HEK293 (cell line): ENCODE measurements at regions not wholly inside any gene's neighbourhood (a gene's known extent, or its start where the extent isn't known, plus 50 kb on each side); places are given as distances from the start of the nearest gene placed in this dataset.
"Not testable (repeated sequence)": the region's sequence is repeated elsewhere in the genome, so short reads cannot be mapped to it uniquely, and the experiment has no call there.

Experiments used
- CTCF ChIA-PET: fragments of 350-600 bp; formaldehyde crosslinking; extraction: SDS; loops from one replicate; lab custom pipeline; 2021; ENCODE audit warnings: antibody characterized with exemption; lab: Yijun Ruan, JAX
- POLR2A ChIA-PET: fragments of 300-600 bp; formaldehyde crosslinking; extraction: SDS; loops from one replicate; lab custom pipeline; 2020; ENCODE audit warnings: antibody characterized with exemption, inconsistent platforms; lab: Yijun Ruan, JAX
- H3K27ac ChIP-seq: fragments of 200-500 bp; sonication (Bioruptor generic); 2 replicates; pipeline ENCODE4 v1.5.1; 2014; ENCODE audit warnings: low read depth, low read length, control low read depth, inconsistent platforms; ENCODE audit errors: extremely low read depth
- H3K36me3 ChIP-seq, 2 experiments: fragments of 200-500 bp in 1 of 2; sonication (Bioruptor generic) in 1 of 2; 1 replicate in 1 of 2; 2 replicates in 1 of 2; pipeline ENCODE4 v1.5.1; 2014 to 2017; ENCODE audit warnings: inconsistent platforms in 2 of 2, low read length in 2 of 2; ENCODE audit not compliant: control insufficient read depth in 2 of 2, insufficient read depth in 1 of 2
- H3K4me1 ChIP-seq: fragments of 200-500 bp; sonication (Bioruptor generic); 2 replicates; pipeline ENCODE4 v1.5.1; 2014; ENCODE audit warnings: mild to moderate bottlenecking, low read length, inconsistent platforms; ENCODE audit not compliant: control insufficient read depth, insufficient read depth
- H3K4me3 ChIP-seq: 2 replicates; pipeline ENCODE4 v1.5.1; 2011; ENCODE audit warnings: low read depth, mild to moderate bottlenecking, control low read depth, low read length, moderate library complexity
- H3K9me3 ChIP-seq: fragments of 200-500 bp; sonication (Bioruptor generic); 2 replicates; pipeline ENCODE4 v1.5.1; 2014; ENCODE audit warnings: low read depth, low read length, inconsistent platforms; ENCODE audit not compliant: control insufficient read depth, insufficient read depth
- HOXC10 ChIP-seq: sonication (generic); formaldehyde crosslinking; IDR thresholded peaks from 2 replicates; pipeline ENCODE4 v1.8.1; 2023; ENCODE audit warnings: mild to moderate bottlenecking, missing genetic modification reagents
- PRDM10 ChIP-seq: fragments of 450-650 bp; formaldehyde crosslinking; IDR thresholded peaks from 2 replicates; pipeline ENCODE4 v1.5.1; 2016; ENCODE audit warnings: missing biosample characterization, missing genetic modification characterization
- REST ChIP-seq: fragments of 450-650 bp; formaldehyde crosslinking; IDR thresholded peaks from 2 replicates; pipeline ENCODE4 v1.5.1; 2016; ENCODE audit warnings: missing biosample characterization, missing genetic modification characterization
- SCRT2 ChIP-seq: fragments of 450-650 bp; formaldehyde crosslinking; IDR thresholded peaks from 2 replicates; pipeline ENCODE4 v1.5.1; 2016; ENCODE audit warnings: missing biosample characterization, missing genetic modification characterization
- ZBTB44 ChIP-seq: fragments of 450-650 bp; IDR thresholded peaks from 2 replicates; pipeline ENCODE4 v1.5.1; 2018; ENCODE audit warnings: missing biosample characterization, mild to moderate bottlenecking, missing genetic modification characterization
- ZNF132 ChIP-seq: fragments of 450-650 bp; formaldehyde crosslinking; IDR thresholded peaks from 2 replicates; pipeline ENCODE4 v1.5.1; 2017; ENCODE audit warnings: missing biosample characterization, missing genetic modification characterization, borderline replicate concordance
- ZNF157 ChIP-seq: fragments of 450-650 bp; formaldehyde crosslinking; IDR thresholded peaks from 2 replicates; pipeline ENCODE4 v1.5.1; 2016; ENCODE audit warnings: missing biosample characterization, missing genetic modification characterization
- ZNF266 ChIP-seq: fragments of 450-650 bp; formaldehyde crosslinking; IDR thresholded peaks from 2 replicates; pipeline ENCODE4 v1.5.1; 2016; ENCODE audit warnings: missing biosample characterization, missing genetic modification characterization, low read depth
- ZNF394 ChIP-seq: fragments of 450-650 bp; formaldehyde crosslinking; IDR thresholded peaks from 2 replicates; pipeline ENCODE4 v1.5.1; 2016; ENCODE audit warnings: missing biosample characterization, missing genetic modification characterization, mild to moderate bottlenecking, moderate library complexity, borderline replicate concordance
- ZNF623 ChIP-seq: fragments of 450-650 bp; formaldehyde crosslinking; IDR thresholded peaks from 2 replicates; pipeline ENCODE4 v1.5.1; 2016; ENCODE audit warnings: missing biosample characterization, missing genetic modification characterization
- ZNF626 ChIP-seq: fragments of 450-650 bp; sonication (Bioruptor Pico); formaldehyde crosslinking; IDR thresholded peaks from 2 replicates; pipeline ENCODE4 v1.5.1; 2018; ENCODE audit warnings: missing biosample characterization, missing genetic modification characterization, inconsistent platforms
- ZNF654 ChIP-seq: fragments of 450-650 bp; formaldehyde crosslinking; IDR thresholded peaks from 2 replicates; pipeline ENCODE4 v1.5.1; 2016; ENCODE audit warnings: low read depth, missing biosample characterization, missing genetic modification characterization
- ZSCAN18 ChIP-seq: fragments of 450-650 bp; formaldehyde crosslinking; IDR thresholded peaks from 2 replicates; pipeline ENCODE4 v1.5.1; 2016; ENCODE audit warnings: missing biosample characterization, missing genetic modification characterization
- ZXDB ChIP-seq: fragments of 450-650 bp; formaldehyde crosslinking; IDR thresholded peaks from 2 replicates; pipeline ENCODE4 v1.5.1; 2016; ENCODE audit warnings: missing biosample characterization, missing genetic modification characterization

- POLR2A ChIA-PET = no interaction called here
- H3K36me3 ChIP-seq = no peaks in the 10 kb centered on the region
- H3K4me3 ChIP-seq = no peak overlapping the region
- CTCF ChIA-PET = no interaction called here
- no peaks in the 10 kb centered on the region for H3K9me3 ChIP-seq
- no peak overlapping the region for H3K27ac ChIP-seq
- H3K4me1 ChIP-seq = no peaks in the 10 kb centered on the region
- no peak for TF ChIP-seq ZNF394 (tag by site-specific recombination)
Observed at GRCh38 chr4:28462766-28463700, 1602.4 kb downstream of the STIM2 start.

GRCh38 chr4:28464823-28465222, 1604.2 kb downstream of the STIM2 start:
- no peak for TF ChIP-seq ZXDB (tag by site-specific recombination)
- TF ChIP-seq HOXC10 = no peak
- TF ChIP-seq ZNF623 (tag by site-specific recombination) = no peak
- no peak for TF ChIP-seq ZNF266 (tag by site-specific recombination)
- TF ChIP-seq ZNF157 = no peak
- no peak for TF ChIP-seq ZNF654 (tag by site-specific recombination)
- no peak for TF ChIP-seq ZNF132 (tag by site-specific recombination)
- no peak for TF ChIP-seq REST (tag by site-specific recombination)
- no peak for TF ChIP-seq SCRT2 (tag by site-specific recombination)

GRCh38 chr4:28466886-28467285, 1606.2 kb downstream of the STIM2 start:
- H3K27ac ChIP-seq, CTCF ChIA-PET, H3K36me3 ChIP-seq, POLR2A ChIA-PET, H3K4me3 ChIP-seq, H3K9me3 ChIP-seq, H3K4me1 ChIP-seq: not testable (repeated sequence)

More at GRCh38 chr4:28464823-28465222, 1604.2 kb downstream of the STIM2 start:
- ChIA-PET CTCF (no interaction called here), POLR2A (no interaction called here)
- Histone ChIP-seq H3K4me1 (no peaks in the 10 kb centered on the region), H3K36me3 (no peaks in the 10 kb centered on the region), H3K9me3 (no peaks in the 10 kb centered on the region), H3K4me3 (no peak overlapping the region), H3K27ac (no peak overlapping the region)

GRCh38 chr4:28469387-28469786, 1608.7 kb downstream of the STIM2 start:
- Histone ChIP-seq H3K4me1 (no peaks in the 10 kb centered on the region), H3K4me3 (no peak overlapping the region), H3K36me3 (no peaks in the 10 kb centered on the region), H3K27ac (no peak overlapping the region), H3K9me3 (no peaks in the 10 kb centered on the region)
- CTCF ChIA-PET = no interaction called here
- POLR2A ChIA-PET = no interaction called here
- TF ChIP-seq PRDM10 (tag by site-specific recombination) (no peak), ZNF626 (no peak), ZSCAN18 (tag by site-specific recombination) (no peak), ZBTB44 (tag by site-specific recombination) (no peak)
